ENCODE measurements at regions not wholly inside any gene's neighbourhood (a gene's known extent, or its start where the extent isn't known, plus 50 kb on each side); places are given as distances from the start of the nearest gene placed in this dataset.

GRCh38 chr10:128628252-128628651 lies 502.0 kb upstream of the MKI67 start:
- no peak for DNase-seq

- no peak for DNase-seq
Observed at GRCh38 chr10:128629111-128630096, 503.2 kb upstream of the MKI67 start.

- no peak for DNase-seq
Observed at GRCh38 chr10:128630787-128631252, 504.6 kb upstream of the MKI67 start.

GRCh38 chr10:128631801-128632241 lies 505.6 kb upstream of the MKI67 start:
- no peak for DNase-seq

- no peak for DNase-seq
Observed at GRCh38 chr10:128632694-128633093, 506.5 kb upstream of the MKI67 start.

GRCh38 chr10:128633864-128634540 lies 507.8 kb upstream of the MKI67 start:
- no peak for DNase-seq

- DNase-seq = no peak
Observed at GRCh38 chr10:128642023-128642422, 515.8 kb upstream of the MKI67 start.

GRCh38 chr10:128642502-128642901 lies 516.3 kb upstream of the MKI67 start:
- no peak for DNase-seq

- no peak for DNase-seq
Observed at GRCh38 chr10:128643658-128644057, 517.4 kb upstream of the MKI67 start.

GRCh38 chr10:128645486-128645885 lies 519.3 kb upstream of the MKI67 start:
- no peak for DNase-seq

GRCh38 chr10:128646956-128647355 lies 520.7 kb upstream of the MKI67 start:
- DNase-seq = no peak

GRCh38 chr10:128657548-128657947 lies 531.3 kb upstream of the MKI67 start:
- DNase-seq = no peak

- DNase-seq = no peak
Observed at GRCh38 chr10:128660726-128661125, 534.5 kb upstream of the MKI67 start.

GRCh38 chr10:128661404-128662197 lies 535.4 kb upstream of the MKI67 start:
- DNase-seq = no peak

- no peak for DNase-seq
Observed at GRCh38 chr10:128662520-128662919, 536.3 kb upstream of the MKI67 start.

- no peak for DNase-seq
Observed at GRCh38 chr10:128664729-128665128, 538.5 kb upstream of the MKI67 start.

GRCh38 chr10:128675405-128675804 lies 549.2 kb upstream of the MKI67 start:
- DNase-seq = no peak

- no peak for DNase-seq
Observed at GRCh38 chr10:128680116-128680515, 553.9 kb upstream of the MKI67 start.

GRCh38 chr10:128684215-128684614 lies 558.0 kb upstream of the MKI67 start:
- no peak for DNase-seq

GRCh38 chr10:128686630-128687278 lies 560.5 kb upstream of the MKI67 start:
- DNase-seq = no peak

GRCh38 chr10:128687408-128687807 lies 561.2 kb upstream of the MKI67 start:
- no peak for DNase-seq

- DNase-seq = no peak
Observed at GRCh38 chr10:128687927-128688549, 561.8 kb upstream of the MKI67 start.
